CD4-positive, CD25-positive, alpha-beta regulatory T cell (primary cell): ENCODE measurements at regions not wholly inside any gene's neighbourhood (a gene's known extent, or its start where the extent isn't known, plus 50 kb on each side); places are given as distances from the start of the nearest gene placed in this dataset.

ENCODE experiments used
- ATAC-seq, 2 donors: fragments of 150-1000 bp; cut with Tn5 transposase; one replicate each; pipeline ENCODE4 v1.10.0; 2021; ENCODE audit warnings: low read depth in 2 of 2, moderate number of reproducible peaks in 2 of 2, moderate library complexity in 1 of 2
- DNase-seq, 3 donors: peaks; one replicate each; pipeline versions ENCODE4 v3.0.0 to v3.0.0-alpha.2; 2012 to 2022; ENCODE audit warnings: mixed read lengths in 1 of 3
- H3K27ac ChIP-seq: one replicate; pipeline ENCODE4 v1.7.0; 2013; ENCODE audit warnings: mild to moderate bottlenecking, low read length; ENCODE audit not compliant: insufficient read depth, poor library complexity, severe bottlenecking
- H3K27me3 ChIP-seq: one replicate; pipeline ENCODE4 v1.7.0; 2013; ENCODE audit warnings: low read length; ENCODE audit not compliant: control insufficient read depth, insufficient read depth
- H3K36me3 ChIP-seq: one replicate; pipeline ENCODE4 v1.7.0; 2013; ENCODE audit warnings: mild to moderate bottlenecking, low read length, moderate library complexity; ENCODE audit not compliant: control insufficient read depth, insufficient read depth
- H3K4me1 ChIP-seq: 2 replicates; pipeline ENCODE4 v1.7.0; 2013; ENCODE audit warnings: mild to moderate bottlenecking, low read length; ENCODE audit not compliant: insufficient read depth, control insufficient read depth, poor library complexity, severe bottlenecking
- H3K4me3 ChIP-seq: one replicate; pipeline ENCODE4 v1.7.0; 2013; ENCODE audit warnings: low read depth, mild to moderate bottlenecking, low read length, moderate library complexity
- H3K9me3 ChIP-seq, 2 experiments: 1 replicate in 1 of 2; 2 replicates in 1 of 2; pipeline ENCODE4 v1.7.0; 2013; ENCODE audit warnings: low read length in 2 of 2, mild to moderate bottlenecking in 1 of 2, moderate library complexity in 1 of 2; ENCODE audit not compliant: control insufficient read depth in 2 of 2
- H3K27ac Mint-ChIP-seq, 3 donors: one replicate each; pipeline ENCODE4 v1.8.0; 2020 to 2022; ENCODE audit warnings: mild to moderate bottlenecking in 3 of 3, mixed read lengths in 3 of 3, moderate library complexity in 2 of 3
- H3K27me3 Mint-ChIP-seq: one replicate; pipeline ENCODE4 v1.8.0; 2022; ENCODE audit warnings: mild to moderate bottlenecking, mixed read lengths
- H3K36me3 Mint-ChIP-seq: one replicate; pipeline ENCODE4 v1.8.0; 2020; ENCODE audit warnings: mixed read lengths
- H3K4me1 Mint-ChIP-seq, 4 donors: one replicate each; pipeline ENCODE4 v1.8.0; 2020 to 2022; ENCODE audit warnings: mixed read lengths in 4 of 4, mild to moderate bottlenecking in 1 of 4
- H3K4me3 Mint-ChIP-seq, 4 donors: one replicate each; pipeline ENCODE4 v1.8.0; 2020 to 2022; ENCODE audit warnings: mild to moderate bottlenecking in 4 of 4, mixed read lengths in 4 of 4, moderate library complexity in 3 of 4
- H3K9me3 Mint-ChIP-seq, 7 donors: one replicate each; pipeline ENCODE4 v1.8.0; 2020 to 2022; ENCODE audit warnings: mixed read lengths in 7 of 7, mild to moderate bottlenecking in 3 of 7, moderate library complexity in 2 of 7

- DNase-seq, result no peak
- Histone ChIP-seq H3K9me3 (no peaks in the 10 kb centered on the region), H3K4me1 (peaks cover 2% of the 10 kb centered on the region), H3K36me3 (no peaks in the 10 kb centered on the region), H3K27ac (no peak overlapping the region), H3K27me3 (no peaks in the 10 kb centered on the region), H3K4me3 (no peak overlapping the region)
- ATAC-seq, result no peak
- Mint-ChIP-seq H3K4me1 (peaks cover 7 to 25% (median 18%) of the 10 kb centered on the region in 4 donors), H3K9me3 (peaks cover 0 to 4% (median 3%) of the 10 kb centered on the region in 7 donors), H3K27me3 (no peaks in the 10 kb centered on the region), H3K36me3 (peaks cover 4% of the 10 kb centered on the region), H3K4me3 (no peak overlapping the region), H3K27ac (peak overlapping the region in 2 of 3 donors; percentile 29 to 38)
Measured at GRCh38 chr3:18672561-18672960, 247.4 kb upstream of the SATB1 start.

- peaks cover 7 to 22% (median 17%) of the 10 kb centered on the region in 4 donors for H3K4me1 Mint-ChIP-seq
- no peaks in the 10 kb centered on the region for H3K9me3 ChIP-seq
- DNase-seq (no peak), ATAC-seq (no peak)
- no peaks in the 10 kb centered on the region for H3K36me3 ChIP-seq
- no peaks in the 10 kb centered on the region for H3K27me3 ChIP-seq
- H3K4me1 ChIP-seq, result peaks cover 2% of the 10 kb centered on the region
- H3K27ac ChIP-seq, result no peak overlapping the region
- H3K9me3 Mint-ChIP-seq, result peaks cover 0 to 4% (median 3%) of the 10 kb centered on the region in 7 donors
- H3K36me3 Mint-ChIP-seq, result peaks cover 4% of the 10 kb centered on the region
- no peak overlapping the region for H3K4me3 ChIP-seq
- no peak overlapping the region for H3K27ac Mint-ChIP-seq
- no peaks in the 10 kb centered on the region for H3K27me3 Mint-ChIP-seq
- H3K4me3 Mint-ChIP-seq, result no peak overlapping the region
Measured at GRCh38 chr3:18670759-18671158, 245.6 kb upstream of the SATB1 start.

DNA sequence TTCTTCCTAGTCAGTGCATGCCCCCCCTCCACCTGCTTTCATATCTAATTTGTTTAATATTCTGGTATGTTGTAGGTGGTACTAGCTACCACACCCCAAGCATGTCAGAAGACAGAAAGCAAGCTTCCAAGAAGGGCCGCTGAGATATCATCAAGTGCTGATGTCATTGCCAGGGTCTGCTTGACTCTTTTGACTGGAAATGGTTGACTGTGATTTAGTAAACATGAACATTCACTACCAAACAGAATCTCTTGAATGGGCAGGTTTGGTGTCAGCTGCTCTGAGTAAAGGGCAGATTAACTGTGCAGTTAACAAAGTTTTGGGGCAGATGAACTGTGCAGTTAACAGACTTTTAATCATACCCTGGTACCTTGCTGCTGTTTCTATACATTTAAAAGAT lies 244.2 kb upstream of the SATB1 start:
- no peaks in the 10 kb centered on the region for H3K9me3 ChIP-seq
- Mint-ChIP-seq H3K27ac (peak overlapping the region in 2 of 3 donors; percentile 43 to 58), H3K27me3 (no peaks in the 10 kb centered on the region), H3K9me3 (peaks cover 0 to 4% (median 3%) of the 10 kb centered on the region in 7 donors), H3K4me3 (no peak overlapping the region), H3K4me1 (peaks cover 7 to 22% (median 13%) of the 10 kb centered on the region in 4 donors), H3K36me3 (peaks cover 4% of the 10 kb centered on the region)
- H3K4me3 ChIP-seq, result no peak overlapping the region
- H3K4me1 ChIP-seq, result peaks cover 2% of the 10 kb centered on the region
- DNase-seq (peak in 1 of 3 donors; percentile 78), ATAC-seq (peak; percentile 74 to 85)
- no peak overlapping the region for H3K27ac ChIP-seq
- no peaks in the 10 kb centered on the region for H3K27me3 ChIP-seq
- no peaks in the 10 kb centered on the region for H3K36me3 ChIP-seq

DNA sequence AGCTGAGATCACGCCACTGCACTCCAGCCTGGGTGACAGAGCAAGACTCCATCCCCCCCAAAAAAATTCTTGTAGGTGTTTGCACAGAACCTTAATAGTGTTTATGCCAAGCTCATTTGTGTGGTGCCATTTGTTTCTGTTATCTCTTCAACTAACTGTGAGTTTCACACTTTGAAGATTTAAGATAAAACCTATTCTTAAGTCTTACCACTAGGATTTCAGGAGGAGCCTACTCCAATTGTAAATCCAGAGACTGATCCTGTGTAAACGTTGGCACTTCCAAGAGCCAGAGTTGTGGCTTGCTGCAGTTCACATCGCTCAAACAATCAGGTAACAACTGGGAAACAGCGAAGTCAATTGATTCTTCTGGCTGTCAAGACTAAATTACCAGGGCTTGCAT lies 242.4 kb upstream of the SATB1 start:
- Histone ChIP-seq H3K9me3 (no peaks in the 10 kb centered on the region), H3K27ac (no peak overlapping the region), H3K4me1 (peaks cover 2% of the 10 kb centered on the region), H3K27me3 (no peaks in the 10 kb centered on the region), H3K4me3 (no peak overlapping the region), H3K36me3 (no peaks in the 10 kb centered on the region)
- H3K36me3 Mint-ChIP-seq, result peaks cover 8% of the 10 kb centered on the region
- H3K27me3 Mint-ChIP-seq, result no peaks in the 10 kb centered on the region
- no peak overlapping the region for H3K4me3 Mint-ChIP-seq
- peaks cover 12 to 20% (median 14%) of the 10 kb centered on the region in 4 donors for H3K4me1 Mint-ChIP-seq
- peaks cover 0 to 4% (median 3%) of the 10 kb centered on the region in 7 donors for H3K9me3 Mint-ChIP-seq
- DNase-seq (no peak), ATAC-seq (no peak)
- no peak overlapping the region for H3K27ac Mint-ChIP-seq

DNA sequence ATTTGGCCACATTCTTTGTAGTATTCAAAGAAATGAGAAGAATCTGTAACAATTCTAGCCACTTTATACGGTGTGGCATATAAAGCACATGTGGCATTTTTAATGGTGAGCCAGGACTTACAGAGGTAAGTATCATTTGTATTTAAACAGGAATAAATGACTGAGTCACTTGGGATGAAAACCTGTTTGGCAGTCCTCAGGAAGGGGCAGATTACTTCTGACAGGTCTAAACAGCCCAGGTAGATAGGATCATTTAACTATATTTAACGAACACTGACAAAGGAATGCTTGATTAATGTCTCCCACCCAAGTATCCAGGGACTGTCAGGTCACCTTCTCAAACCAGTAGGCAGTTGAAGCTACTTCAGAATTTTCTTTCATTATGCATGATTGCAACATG lies 241.5 kb upstream of the SATB1 start:
- Histone ChIP-seq H3K27ac (no peak overlapping the region), H3K4me3 (no peak overlapping the region), H3K27me3 (no peaks in the 10 kb centered on the region), H3K4me1 (peaks cover 2% of the 10 kb centered on the region), H3K9me3 (no peaks in the 10 kb centered on the region), H3K36me3 (no peaks in the 10 kb centered on the region)
- Mint-ChIP-seq H3K36me3 (peaks cover 8% of the 10 kb centered on the region), H3K9me3 (peaks cover 0 to 4% (median 3%) of the 10 kb centered on the region in 7 donors), H3K27ac (no peak overlapping the region), H3K27me3 (no peaks in the 10 kb centered on the region), H3K4me1 (peaks cover 10 to 18% (median 13%) of the 10 kb centered on the region in 4 donors), H3K4me3 (no peak overlapping the region)
- ATAC-seq (no peak), DNase-seq (no peak)

- Histone ChIP-seq H3K27ac (no peak overlapping the region), H3K4me1 (peaks cover 8% of the 10 kb centered on the region), H3K9me3 (no peaks in the 10 kb centered on the region), H3K36me3 (no peaks in the 10 kb centered on the region), H3K27me3 (no peaks in the 10 kb centered on the region), H3K4me3 (no peak overlapping the region)
- H3K27ac Mint-ChIP-seq, result peak overlapping the region in 1 of 3 donors; percentile 65
- H3K36me3 Mint-ChIP-seq, result peaks cover 4% of the 10 kb centered on the region
- H3K27me3 Mint-ChIP-seq, result peaks cover 4% of the 10 kb centered on the region
- H3K9me3 Mint-ChIP-seq, result peaks cover 0 to 3% (median 0%) of the 10 kb centered on the region in 7 donors
- H3K4me3 Mint-ChIP-seq, result no peak overlapping the region
- peaks cover 11 to 30% (median 17%) of the 10 kb centered on the region in 4 donors for H3K4me1 Mint-ChIP-seq
- DNase-seq, result no peak
- no peak for ATAC-seq
Measured at GRCh38 chr3:18660059-18660458, 234.9 kb upstream of the SATB1 start.

DNA sequence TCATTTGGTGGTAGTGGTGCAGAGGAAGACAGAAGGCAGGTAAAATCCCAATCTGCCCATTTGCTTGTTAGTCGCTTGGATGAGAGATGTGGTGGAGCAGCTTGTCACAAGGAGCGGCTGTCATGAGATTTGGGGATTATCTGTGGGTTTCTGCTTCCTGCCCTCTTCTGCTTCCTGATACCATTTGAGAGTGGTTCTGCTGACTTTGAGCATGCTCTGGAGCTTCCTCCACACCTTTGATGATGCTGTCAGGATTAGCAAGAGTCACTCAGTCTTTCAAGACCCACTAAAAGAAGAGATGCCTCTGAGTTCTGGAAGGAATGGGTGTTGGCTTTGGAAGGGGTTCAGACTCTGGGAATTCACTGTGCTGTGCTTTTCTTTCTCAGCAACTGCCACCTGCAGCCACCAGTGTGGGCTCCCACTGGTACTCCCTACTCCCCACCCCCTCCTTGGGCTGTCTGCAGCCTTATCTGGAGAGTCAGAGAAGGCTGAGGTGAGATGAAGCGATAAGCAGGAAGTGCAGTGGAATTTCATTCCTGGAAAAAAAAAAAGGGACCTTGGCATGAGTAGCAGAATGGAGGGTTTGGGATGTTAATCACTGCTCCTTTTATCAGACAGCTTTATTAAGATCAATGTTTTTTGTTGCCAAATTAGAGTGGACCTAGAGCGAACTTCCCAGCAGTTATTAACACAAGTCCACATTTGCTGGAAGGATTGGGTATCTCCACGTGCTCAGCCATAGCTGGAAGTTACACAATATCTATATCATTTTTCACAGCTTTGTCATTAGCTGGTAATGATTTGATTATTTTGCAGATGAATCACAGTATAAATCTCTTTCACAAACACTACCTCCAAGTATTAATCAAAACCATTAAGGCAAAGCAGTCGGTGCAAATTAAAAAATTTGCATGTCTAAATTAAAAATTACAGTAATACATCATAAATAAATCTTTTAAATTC lies 233.0 kb upstream of the SATB1 start:
- peaks cover 0 to 3% (median 0%) of the 10 kb centered on the region in 7 donors for H3K9me3 Mint-ChIP-seq
- no peaks in the 10 kb centered on the region for H3K36me3 ChIP-seq
- H3K4me3 Mint-ChIP-seq, result peak overlapping the region in 1 of 4 donors; percentile 29
- peaks cover 8% of the 10 kb centered on the region for H3K4me1 ChIP-seq
- ATAC-seq (peak in 1 of 2 donors; percentile 37), DNase-seq (peak in 1 of 3 donors; percentile 59)
- no peaks in the 10 kb centered on the region for H3K36me3 Mint-ChIP-seq
- no peak overlapping the region for H3K4me3 ChIP-seq
- H3K27me3 ChIP-seq, result no peaks in the 10 kb centered on the region
- no peak overlapping the region for H3K27ac ChIP-seq
- no peaks in the 10 kb centered on the region for H3K9me3 ChIP-seq
- H3K27me3 Mint-ChIP-seq, result peaks cover 4% of the 10 kb centered on the region
- H3K27ac Mint-ChIP-seq, result peak overlapping the region in 2 of 3 donors; percentile 15 to 60
- H3K4me1 Mint-ChIP-seq, result peaks cover 11 to 30% (median 18%) of the 10 kb centered on the region in 4 donors
